ENCODE measurements at regions not wholly inside any gene's neighbourhood (a gene's known extent, or its start where the extent isn't known, plus 50 kb on each side); places are given as distances from the start of the nearest gene placed in this dataset.
"Not testable (repeated sequence)": the region's sequence is repeated elsewhere in the genome, so short reads cannot be mapped to it uniquely, and the experiment has no call there.

GRCh38 chr14:85865701-85866100 lies 335.8 kb downstream of the FLRT2 start:
- no peak for TF ChIP-seq CTCF (IDR thresholded peaks at IDR 0.05; ENCODE audit: insufficient read depth, low read length)
- no peak for DNase-seq (ENCODE audit: low read depth)
- no peak overlapping the region for H3K4me3 ChIP-seq (ENCODE audit: low read depth, low read length)

DNA sequence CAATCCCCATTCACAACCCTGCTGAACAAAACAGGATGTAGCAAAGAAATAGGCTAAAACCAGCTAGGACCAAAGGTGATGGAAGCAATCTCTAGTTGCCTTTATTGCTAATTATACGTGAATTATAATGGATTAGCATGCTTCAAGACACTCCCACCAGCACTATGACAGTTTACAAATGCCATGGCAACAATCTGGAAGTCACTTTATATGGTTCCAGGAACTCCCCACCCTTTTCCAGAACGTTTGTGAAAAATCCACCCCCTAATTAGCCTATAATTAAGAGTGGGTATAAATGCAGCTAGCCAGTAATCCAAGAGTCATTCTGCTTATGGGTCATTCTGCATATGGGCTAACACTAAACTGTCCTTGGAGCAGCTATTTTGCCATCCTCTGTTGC lies 328.7 kb downstream of the FLRT2 start:
- DNase-seq (ENCODE audit: low read depth): no peak
- H3K4me3 ChIP-seq (ENCODE audit: low read depth, low read length): no peak overlapping the region
- TF ChIP-seq CTCF (IDR thresholded peaks at IDR 0.05; ENCODE audit: insufficient read depth, low read length): no peak

DNA sequence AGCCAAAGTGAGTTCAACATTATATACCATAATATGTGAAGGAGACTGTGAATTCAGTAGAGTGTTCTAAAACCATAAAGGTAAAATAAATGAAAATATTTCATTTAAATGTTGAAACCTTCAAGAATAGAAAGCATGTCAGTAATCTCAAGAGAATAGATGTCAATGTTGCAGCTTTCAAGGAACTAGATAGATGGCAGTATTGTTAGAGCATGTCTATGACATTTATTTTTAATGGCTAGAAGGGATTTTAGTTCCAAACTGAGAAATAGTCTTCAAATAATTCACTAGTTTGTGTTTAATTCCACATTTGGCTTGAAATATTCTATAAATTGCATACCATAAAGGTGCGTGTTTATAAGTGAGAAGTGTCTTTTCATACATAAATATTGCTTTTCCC lies 326.5 kb downstream of the FLRT2 start:
- no peak overlapping the region for H3K4me3 ChIP-seq (ENCODE audit: low read depth, low read length)
- DNase-seq (ENCODE audit: low read depth): no peak

DNA sequence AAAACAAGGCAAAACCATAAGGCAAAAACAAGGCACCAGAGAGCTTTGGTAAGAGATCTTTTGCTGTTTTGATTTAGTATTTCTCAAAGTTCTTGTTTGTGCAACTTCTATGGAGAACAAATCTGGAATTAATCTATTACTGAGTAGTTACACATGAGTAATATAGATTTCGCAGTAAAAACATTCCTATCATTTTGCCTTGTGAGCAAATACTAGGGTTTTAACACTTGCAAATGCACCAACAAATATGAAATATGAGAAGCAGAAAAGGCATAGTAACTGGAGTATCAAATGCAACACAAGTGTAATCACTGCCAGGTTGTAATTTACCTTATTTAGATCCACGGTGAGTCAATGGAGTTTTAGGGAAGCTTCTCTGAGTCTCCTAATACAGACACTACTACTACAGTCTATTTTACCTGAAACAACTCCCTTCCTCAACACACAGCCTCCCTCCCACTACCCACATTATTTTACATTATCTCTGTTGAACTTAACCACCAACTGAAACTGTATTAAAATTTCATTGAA lies 324.1 kb downstream of the FLRT2 start:
- no peak for DNase-seq (ENCODE audit: low read depth)
- no peak overlapping the region for H3K4me3 ChIP-seq (ENCODE audit: low read depth, low read length)
- no peak for TF ChIP-seq CTCF (IDR thresholded peaks at IDR 0.05; ENCODE audit: insufficient read depth, low read length)

More for the DNA sequence above, 326.5 kb downstream of the FLRT2 start:
- TF ChIP-seq CTCF (IDR thresholded peaks at IDR 0.05; ENCODE audit: insufficient read depth, low read length): no peak

DNA sequence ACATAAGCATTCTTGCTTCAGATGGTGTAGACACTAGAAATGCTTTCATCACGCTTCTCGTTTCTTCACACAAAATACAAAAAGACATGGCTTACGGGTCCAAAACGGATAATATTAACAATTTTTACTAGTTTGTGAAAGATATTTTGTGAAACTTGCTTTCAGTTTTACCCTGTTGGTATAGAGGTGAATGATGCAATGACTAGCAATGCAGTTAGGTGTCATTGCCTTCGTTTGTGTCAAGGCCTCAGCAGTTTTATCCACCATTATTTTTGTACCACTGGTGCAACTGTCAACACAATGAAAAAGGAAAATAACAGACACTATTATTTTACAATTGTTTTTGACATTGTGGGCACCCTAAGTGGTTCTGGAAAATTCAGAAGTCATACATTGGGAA lies 323.0 kb downstream of the FLRT2 start:
- no peak overlapping the region for H3K4me3 ChIP-seq (ENCODE audit: low read depth, low read length)
- DNase-seq (ENCODE audit: low read depth): no peak
- TF ChIP-seq CTCF (IDR thresholded peaks at IDR 0.05; ENCODE audit: insufficient read depth, low read length): no peak

GRCh38 chr14:85852123-85852522 lies 322.2 kb downstream of the FLRT2 start:
- not testable (repeated sequence) for DNase-seq (ENCODE audit: low read depth); H3K4me3 ChIP-seq (ENCODE audit: low read depth, low read length)

- DNase-seq (ENCODE audit: low read depth); H3K4me3 ChIP-seq (ENCODE audit: low read depth, low read length): not testable (repeated sequence)
Measured at GRCh38 chr14:85830549-85830948, 300.6 kb downstream of the FLRT2 start.

DNA sequence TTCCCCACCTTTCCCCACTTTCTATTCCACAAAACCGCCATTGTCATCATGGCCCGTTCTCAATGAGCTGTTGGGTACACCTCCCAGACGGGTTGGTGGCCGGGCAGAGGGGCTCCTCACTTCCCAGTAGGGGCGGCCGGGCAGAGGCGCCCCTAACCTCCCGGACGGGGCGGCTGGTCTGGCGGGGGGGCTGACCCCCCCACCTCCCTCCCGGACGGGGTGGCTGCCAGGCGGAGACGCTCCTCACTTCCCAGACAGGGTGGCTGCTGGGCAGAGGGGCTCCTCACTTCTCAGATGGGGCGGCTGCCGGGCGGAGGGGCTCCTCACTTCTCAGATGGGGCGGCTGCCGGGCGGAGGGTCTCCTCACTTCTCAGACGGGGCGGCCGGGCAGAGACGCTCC lies 299.7 kb downstream of the FLRT2 start:
- H3K4me3 ChIP-seq (ENCODE audit: low read depth, low read length); DNase-seq (ENCODE audit: low read depth): not testable (repeated sequence)

DNA sequence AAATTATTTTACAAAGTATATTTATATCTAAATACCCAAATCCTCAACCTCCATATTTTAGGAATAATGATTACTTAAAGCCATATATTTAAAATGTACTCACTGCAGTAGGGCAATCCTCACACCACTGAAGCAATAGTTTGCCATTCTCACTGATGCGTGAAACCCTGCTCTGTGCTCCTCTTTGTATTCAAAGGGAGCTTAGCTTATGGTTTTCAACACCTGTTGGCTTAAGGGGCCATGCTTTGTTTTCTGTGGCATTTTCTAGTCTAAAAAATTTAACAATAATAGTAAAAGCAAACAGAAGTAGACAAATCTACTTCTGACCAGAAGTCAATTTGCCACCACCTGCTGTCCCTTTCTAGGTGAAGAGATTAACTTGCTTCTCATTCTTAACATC lies 294.6 kb downstream of the FLRT2 start:
- TF ChIP-seq CTCF (IDR thresholded peaks at IDR 0.05; ENCODE audit: insufficient read depth, low read length): no peak
- H3K4me3 ChIP-seq (ENCODE audit: low read depth, low read length): no peak overlapping the region
- DNase-seq (ENCODE audit: low read depth): no peak
